ENCODE measurements at regions not wholly inside any gene's neighbourhood (a gene's known extent, or its start where the extent isn't known, plus 50 kb on each side); places are given as distances from the start of the nearest gene placed in this dataset.

DNA sequence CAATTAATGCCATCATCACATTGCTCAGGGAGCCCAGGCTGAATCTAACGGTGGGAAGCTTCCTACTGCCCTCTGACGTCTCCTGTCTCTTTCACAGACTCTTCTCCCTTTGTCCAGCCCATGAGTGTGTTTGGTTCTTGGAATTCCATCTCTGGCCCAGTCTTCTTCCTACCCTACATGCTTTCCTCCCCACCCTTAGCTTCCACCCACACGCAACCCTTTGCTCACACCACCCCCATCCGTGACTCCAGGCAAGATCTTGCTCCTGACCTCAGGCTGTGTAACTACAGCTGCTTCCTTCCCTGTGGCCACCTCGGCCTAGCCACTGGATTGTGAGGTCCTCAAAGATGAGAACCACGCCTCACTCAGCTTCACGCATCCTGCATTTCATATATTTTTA, 72.3 kb upstream of the THBS1 start (continued):
- TF ChIP-seq, protein P1, sequence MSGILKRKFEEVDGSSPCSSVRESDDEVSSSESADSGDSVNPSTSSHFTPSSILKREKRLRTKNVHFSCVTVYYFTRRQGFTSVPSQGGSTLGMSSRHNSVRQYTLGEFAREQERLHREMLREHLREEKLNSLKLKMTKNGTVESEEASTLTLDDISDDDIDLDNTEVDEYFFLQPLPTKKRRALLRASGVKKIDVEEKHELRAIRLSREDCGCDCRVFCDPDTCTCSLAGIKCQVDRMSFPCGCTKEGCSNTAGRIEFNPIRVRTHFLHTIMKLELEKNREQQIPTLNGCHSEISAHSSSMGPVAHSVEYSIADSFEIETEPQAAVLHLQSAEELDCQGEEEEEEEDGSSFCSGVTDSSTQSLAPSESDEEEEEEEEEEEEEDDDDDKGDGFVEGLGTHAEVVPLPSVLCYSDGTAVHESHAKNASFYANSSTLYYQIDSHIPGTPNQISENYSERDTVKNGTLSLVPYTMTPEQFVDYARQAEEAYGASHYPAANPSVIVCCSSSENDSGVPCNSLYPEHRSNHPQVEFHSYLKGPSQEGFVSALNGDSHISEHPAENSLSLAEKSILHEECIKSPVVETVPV (CRISPR knock-in tag; IDR thresholded peaks at IDR 0.05): no peak
- TF ChIP-seq CSDC2 (CRISPR knock-in tag; IDR thresholded peaks at IDR 0.05) (no peak), GLIS3 (CRISPR knock-in tag; IDR thresholded peaks at IDR 0.05) (no peak), ZFP3 (CRISPR knock-in tag; IDR thresholded peaks at IDR 0.05) (no peak), ZFP30 (CRISPR knock-in tag; IDR thresholded peaks at IDR 0.05) (no peak), BACH2 (CRISPR knock-in tag; IDR thresholded peaks at IDR 0.05; ENCODE audit: borderline replicate concordance) (no peak), ZNF70 (CRISPR knock-in tag; IDR thresholded peaks at IDR 0.05) (no peak), ZNF8 (CRISPR knock-in tag; IDR thresholded peaks at IDR 0.05) (no peak)

DNA sequence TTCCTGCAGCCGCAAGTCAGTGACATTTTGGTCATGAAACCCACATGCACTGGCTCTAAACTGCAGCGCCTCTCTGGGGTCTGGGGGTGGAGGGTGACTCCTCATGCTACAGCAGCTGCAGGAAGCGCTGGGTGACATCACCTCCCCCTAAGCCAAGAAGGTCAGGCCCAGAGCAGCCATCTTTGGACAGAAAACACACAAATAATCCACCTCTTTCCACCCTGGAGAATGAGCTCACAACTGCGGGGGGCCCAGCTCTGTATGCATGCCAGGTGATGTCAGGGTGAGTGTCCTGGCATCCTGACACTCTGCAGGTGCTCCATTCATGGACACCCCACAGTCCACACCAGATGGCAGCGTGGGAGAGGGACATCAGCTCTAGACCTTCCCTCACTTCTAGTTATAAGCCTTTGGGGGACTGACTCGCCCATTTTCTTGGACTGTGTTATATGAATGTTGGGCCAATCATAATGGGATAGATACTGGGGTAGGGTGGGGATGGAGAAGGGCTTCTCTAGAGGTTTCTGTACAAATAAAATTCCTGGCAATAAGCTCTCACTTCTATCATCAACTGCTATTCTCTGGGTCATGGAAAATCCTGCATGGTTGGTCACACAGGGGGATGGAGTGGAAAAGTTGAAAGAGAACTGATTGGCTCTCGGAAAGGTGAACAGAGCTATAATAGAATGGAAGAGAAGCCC, 70.7 kb upstream of the THBS1 start:
- TF ChIP-seq ZC3H10 (CRISPR knock-in tag; IDR thresholded peaks at IDR 0.05): no peak
- no peak for TF ChIP-seq OSR1 (CRISPR knock-in tag; IDR thresholded peaks at IDR 0.05)
- no peak for TF ChIP-seq ZNF565 (CRISPR knock-in tag; conservative IDR thresholded peaks at IDR 0.05; ENCODE audit: low read depth)
- no peak for TF ChIP-seq ESRRG (CRISPR knock-in tag; IDR thresholded peaks at IDR 0.05)
- TF ChIP-seq, protein P2, sequence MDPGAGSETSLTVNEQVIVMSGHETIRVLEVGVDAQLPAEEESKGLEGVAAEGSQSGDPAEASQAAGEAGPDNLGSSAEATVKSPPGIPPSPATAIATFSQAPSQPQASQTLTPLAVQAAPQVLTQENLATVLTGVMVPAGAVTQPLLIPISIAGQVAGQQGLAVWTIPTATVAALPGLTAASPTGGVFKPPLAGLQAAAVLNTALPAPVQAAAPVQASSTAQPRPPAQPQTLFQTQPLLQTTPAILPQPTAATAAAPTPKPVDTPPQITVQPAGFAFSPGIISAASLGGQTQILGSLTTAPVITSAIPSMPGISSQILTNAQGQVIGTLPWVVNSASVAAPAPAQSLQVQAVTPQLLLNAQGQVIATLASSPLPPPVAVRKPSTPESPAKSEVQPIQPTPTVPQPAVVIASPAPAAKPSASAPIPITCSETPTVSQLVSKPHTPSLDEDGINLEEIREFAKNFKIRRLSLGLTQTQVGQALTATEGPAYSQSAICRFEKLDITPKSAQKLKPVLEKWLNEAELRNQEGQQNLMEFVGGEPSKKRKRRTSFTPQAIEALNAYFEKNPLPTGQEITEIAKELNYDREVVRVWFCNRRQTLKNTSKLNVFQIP (CRISPR knock-in tag; IDR thresholded peaks at IDR 0.05; ENCODE audit: borderline replicate concordance, low read depth): no peak
- TF ChIP-seq ZNF70 (CRISPR knock-in tag; IDR thresholded peaks at IDR 0.05): no peak
- TF ChIP-seq, protein P3, sequence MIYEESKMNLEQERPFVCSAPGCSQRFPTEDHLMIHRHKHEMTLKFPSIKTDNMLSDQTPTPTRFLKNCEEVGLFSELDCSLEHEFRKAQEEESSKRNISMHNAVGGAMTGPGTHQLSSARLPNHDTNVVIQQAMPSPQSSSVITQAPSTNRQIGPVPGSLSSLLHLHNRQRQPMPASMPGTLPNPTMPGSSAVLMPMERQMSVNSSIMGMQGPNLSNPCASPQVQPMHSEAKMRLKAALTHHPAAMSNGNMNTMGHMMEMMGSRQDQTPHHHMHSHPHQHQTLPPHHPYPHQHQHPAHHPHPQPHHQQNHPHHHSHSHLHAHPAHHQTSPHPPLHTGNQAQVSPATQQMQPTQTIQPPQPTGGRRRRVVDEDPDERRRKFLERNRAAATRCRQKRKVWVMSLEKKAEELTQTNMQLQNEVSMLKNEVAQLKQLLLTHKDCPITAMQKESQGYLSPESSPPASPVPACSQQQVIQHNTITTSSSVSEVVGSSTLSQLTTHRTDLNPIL (CRISPR knock-in tag; IDR thresholded peaks at IDR 0.05; ENCODE audit: low read depth): no peak
- TF ChIP-seq TOX (CRISPR knock-in tag; IDR thresholded peaks at IDR 0.05; ENCODE audit: borderline replicate concordance): no peak
- ATAC-seq: no peak

DNA sequence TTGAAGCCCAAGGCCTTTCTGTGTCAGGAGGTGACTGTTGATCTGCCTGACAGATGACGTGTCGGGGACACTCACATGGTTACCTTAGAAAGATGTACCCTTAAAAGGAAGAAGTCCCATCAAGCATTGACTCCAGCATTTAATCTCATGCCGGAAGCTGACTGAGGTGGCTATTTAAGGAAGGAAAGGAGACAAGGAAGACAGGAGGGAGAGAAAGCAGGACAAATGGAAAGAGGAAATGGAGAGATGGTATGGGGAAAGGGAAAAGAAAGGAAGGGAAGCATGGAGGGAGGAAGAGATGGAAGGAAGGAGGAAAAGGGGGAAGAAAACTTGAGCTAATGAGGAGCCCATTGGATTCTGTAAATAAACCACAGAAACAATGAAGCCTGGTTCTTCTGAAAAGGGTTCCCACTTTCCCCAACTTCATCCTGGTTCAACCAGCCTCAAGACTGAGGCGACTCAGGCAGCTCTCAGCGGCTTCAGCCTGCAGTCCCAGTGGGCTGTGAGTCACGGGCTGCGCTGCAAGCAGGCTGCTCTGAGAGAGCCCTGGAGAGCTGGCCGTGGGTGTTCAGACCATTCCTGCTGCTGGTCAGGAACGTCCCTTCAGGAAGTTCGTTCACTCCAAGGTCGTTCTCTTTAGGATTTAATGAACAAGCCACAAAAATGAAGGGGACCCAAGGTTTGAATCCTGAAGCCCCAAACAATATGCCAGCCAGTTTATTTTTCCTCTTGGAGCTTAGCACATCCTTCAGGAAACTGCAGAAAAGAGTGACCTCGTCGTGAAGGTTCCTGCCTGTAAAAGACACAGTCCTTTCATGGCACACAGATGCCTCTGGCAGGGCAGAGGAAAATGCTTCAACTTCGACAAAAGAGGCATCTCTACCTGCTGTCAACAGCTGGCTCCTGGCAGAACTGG, 69.6 kb upstream of the THBS1 start:
- ATAC-seq: peak; percentile 100
- TF ChIP-seq SNAI2 (CRISPR knock-in tag; IDR thresholded peaks at IDR 0.05): no peak
- TF ChIP-seq, protein P4, sequence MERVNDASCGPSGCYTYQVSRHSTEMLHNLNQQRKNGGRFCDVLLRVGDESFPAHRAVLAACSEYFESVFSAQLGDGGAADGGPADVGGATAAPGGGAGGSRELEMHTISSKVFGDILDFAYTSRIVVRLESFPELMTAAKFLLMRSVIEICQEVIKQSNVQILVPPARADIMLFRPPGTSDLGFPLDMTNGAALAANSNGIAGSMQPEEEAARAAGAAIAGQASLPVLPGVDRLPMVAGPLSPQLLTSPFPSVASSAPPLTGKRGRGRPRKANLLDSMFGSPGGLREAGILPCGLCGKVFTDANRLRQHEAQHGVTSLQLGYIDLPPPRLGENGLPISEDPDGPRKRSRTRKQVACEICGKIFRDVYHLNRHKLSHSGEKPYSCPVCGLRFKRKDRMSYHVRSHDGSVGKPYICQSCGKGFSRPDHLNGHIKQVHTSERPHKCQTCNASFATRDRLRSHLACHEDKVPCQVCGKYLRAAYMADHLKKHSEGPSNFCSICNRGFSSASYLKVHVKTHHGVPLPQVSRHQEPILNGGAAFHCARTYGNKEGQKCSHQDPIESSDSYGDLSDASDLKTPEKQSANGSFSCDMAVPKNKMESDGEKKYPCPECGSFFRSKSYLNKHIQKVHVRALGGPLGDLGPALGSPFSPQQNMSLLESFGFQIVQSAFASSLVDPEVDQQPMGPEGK (CRISPR knock-in tag; IDR thresholded peaks at IDR 0.05; ENCODE audit: borderline replicate concordance): no peak
- TF ChIP-seq, protein P2 (CRISPR knock-in tag; IDR thresholded peaks at IDR 0.05; ENCODE audit: borderline replicate concordance, low read depth): no peak
- TF ChIP-seq BACH2 (CRISPR knock-in tag; IDR thresholded peaks at IDR 0.05; ENCODE audit: borderline replicate concordance): no peak
- TF ChIP-seq ZFP3 (CRISPR knock-in tag; IDR thresholded peaks at IDR 0.05): no peak
- no peak for TF ChIP-seq GLIS3 (CRISPR knock-in tag; IDR thresholded peaks at IDR 0.05)
- no peak for TF ChIP-seq CSDC2 (CRISPR knock-in tag; IDR thresholded peaks at IDR 0.05)
- no peak for TF ChIP-seq ESRRG (CRISPR knock-in tag; IDR thresholded peaks at IDR 0.05)
- TF ChIP-seq ZFP30 (CRISPR knock-in tag; IDR thresholded peaks at IDR 0.05): no peak
- TF ChIP-seq PPARA (CRISPR knock-in tag; IDR thresholded peaks at IDR 0.05; ENCODE audit: borderline replicate concordance): no peak
- TF ChIP-seq ZNF8 (CRISPR knock-in tag; IDR thresholded peaks at IDR 0.05): no peak
- TF ChIP-seq, protein P1 (CRISPR knock-in tag; IDR thresholded peaks at IDR 0.05): no peak
- TF ChIP-seq, protein P5, sequence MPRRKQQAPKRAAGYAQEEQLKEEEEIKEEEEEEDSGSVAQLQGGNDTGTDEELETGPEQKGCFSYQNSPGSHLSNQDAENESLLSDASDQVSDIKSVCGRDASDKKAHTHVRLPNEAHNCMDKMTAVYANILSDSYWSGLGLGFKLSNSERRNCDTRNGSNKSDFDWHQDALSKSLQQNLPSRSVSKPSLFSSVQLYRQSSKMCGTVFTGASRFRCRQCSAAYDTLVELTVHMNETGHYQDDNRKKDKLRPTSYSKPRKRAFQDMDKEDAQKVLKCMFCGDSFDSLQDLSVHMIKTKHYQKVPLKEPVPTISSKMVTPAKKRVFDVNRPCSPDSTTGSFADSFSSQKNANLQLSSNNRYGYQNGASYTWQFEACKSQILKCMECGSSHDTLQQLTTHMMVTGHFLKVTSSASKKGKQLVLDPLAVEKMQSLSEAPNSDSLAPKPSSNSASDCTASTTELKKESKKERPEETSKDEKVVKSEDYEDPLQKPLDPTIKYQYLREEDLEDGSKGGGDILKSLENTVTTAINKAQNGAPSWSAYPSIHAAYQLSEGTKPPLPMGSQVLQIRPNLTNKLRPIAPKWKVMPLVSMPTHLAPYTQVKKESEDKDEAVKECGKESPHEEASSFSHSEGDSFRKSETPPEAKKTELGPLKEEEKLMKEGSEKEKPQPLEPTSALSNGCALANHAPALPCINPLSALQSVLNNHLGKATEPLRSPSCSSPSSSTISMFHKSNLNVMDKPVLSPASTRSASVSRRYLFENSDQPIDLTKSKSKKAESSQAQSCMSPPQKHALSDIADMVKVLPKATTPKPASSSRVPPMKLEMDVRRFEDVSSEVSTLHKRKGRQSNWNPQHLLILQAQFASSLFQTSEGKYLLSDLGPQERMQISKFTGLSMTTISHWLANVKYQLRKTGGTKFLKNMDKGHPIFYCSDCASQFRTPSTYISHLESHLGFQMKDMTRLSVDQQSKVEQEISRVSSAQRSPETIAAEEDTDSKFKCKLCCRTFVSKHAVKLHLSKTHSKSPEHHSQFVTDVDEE (CRISPR knock-in tag; IDR thresholded peaks at IDR 0.05): no peak
- no peak for TF ChIP-seq ARNTL (CRISPR knock-in tag; IDR thresholded peaks at IDR 0.05; ENCODE audit: borderline replicate concordance, low read depth)
- TF ChIP-seq TOX (CRISPR knock-in tag; IDR thresholded peaks at IDR 0.05; ENCODE audit: borderline replicate concordance): no peak
